NCI-H1436 treated with DMSO at 0.1 percent for 48 hours (cell line): ENCODE measurements at regions not wholly inside any gene's neighbourhood (a gene's known extent, or its start where the extent isn't known, plus 50 kb on each side); places are given as distances from the start of the nearest gene placed in this dataset.
"Not testable (repeated sequence)": the region's sequence is repeated elsewhere in the genome, so short reads cannot be mapped to it uniquely, and the experiment has no call there.

Source experiments
- DNase-seq: peaks from one replicate; lab custom pipeline; 2025; lab: John Stamatoyannopoulos, UW

- DNase-seq = not testable (repeated sequence)
These were observed 801.3 kb upstream of the ADAMTS5 start for GRCh38 chr21:27768046-27768637.

GRCh38 chr21:27764056-27764455 lies 797.2 kb upstream of the ADAMTS5 start:
- DNase-seq = no peak

- DNase-seq = no peak
These were observed 794.7 kb upstream of the ADAMTS5 start for GRCh38 chr21:27761623-27762022.

- DNase-seq = no peak
These were observed 792.9 kb upstream of the ADAMTS5 start for GRCh38 chr21:27759820-27760219.

GRCh38 chr21:27759091-27759659 lies 792.3 kb upstream of the ADAMTS5 start:
- DNase-seq = no peak

- DNase-seq = no peak
These were observed 789.3 kb upstream of the ADAMTS5 start for GRCh38 chr21:27756191-27756590.

GRCh38 chr21:27743971-27744564 lies 777.2 kb upstream of the ADAMTS5 start:
- DNase-seq = no peak

- no peak for DNase-seq
These were observed 774.8 kb upstream of the ADAMTS5 start for GRCh38 chr21:27741736-27742135.

GRCh38 chr21:27740084-27740483 lies 773.2 kb upstream of the ADAMTS5 start:
- no peak for DNase-seq

GRCh38 chr21:27739187-27739586 lies 772.3 kb upstream of the ADAMTS5 start:
- no peak for DNase-seq

GRCh38 chr21:27735699-27736098 lies 768.8 kb upstream of the ADAMTS5 start:
- DNase-seq = no peak

- DNase-seq = no peak
These were observed 767.3 kb upstream of the ADAMTS5 start for GRCh38 chr21:27734146-27734545.

GRCh38 chr21:27725916-27726315 lies 759.0 kb upstream of the ADAMTS5 start:
- DNase-seq = no peak

- no peak for DNase-seq
These were observed 755.2 kb upstream of the ADAMTS5 start for GRCh38 chr21:27722095-27722494.

GRCh38 chr21:27721675-27722074 lies 754.8 kb upstream of the ADAMTS5 start:
- DNase-seq = no peak

- no peak for DNase-seq
These were observed 752.3 kb upstream of the ADAMTS5 start for GRCh38 chr21:27719226-27719625.

- DNase-seq = no peak
These were observed 748.2 kb upstream of the ADAMTS5 start for GRCh38 chr21:27715131-27715530.

GRCh38 chr21:27713154-27714109 lies 746.5 kb upstream of the ADAMTS5 start:
- no peak for DNase-seq

GRCh38 chr21:27704567-27705166 lies 737.8 kb upstream of the ADAMTS5 start:
- no peak for DNase-seq

- no peak for DNase-seq
These were observed 736.9 kb upstream of the ADAMTS5 start for GRCh38 chr21:27703791-27704190.

GRCh38 chr21:27700974-27701614 lies 734.2 kb upstream of the ADAMTS5 start:
- no peak for DNase-seq

GRCh38 chr21:27695246-27695645 lies 728.4 kb upstream of the ADAMTS5 start:
- no peak for DNase-seq
